ENCODE measurements at regions not wholly inside any gene's neighbourhood (a gene's known extent, or its start where the extent isn't known, plus 50 kb on each side); places are given as distances from the start of the nearest gene placed in this dataset.
A peak's percentile ranks its signal among the peaks of the same experiment; 100 is the strongest.
"Not testable (repeated sequence)": the region's sequence is repeated elsewhere in the genome, so short reads cannot be mapped to it uniquely, and the experiment has no call there.

DNA sequence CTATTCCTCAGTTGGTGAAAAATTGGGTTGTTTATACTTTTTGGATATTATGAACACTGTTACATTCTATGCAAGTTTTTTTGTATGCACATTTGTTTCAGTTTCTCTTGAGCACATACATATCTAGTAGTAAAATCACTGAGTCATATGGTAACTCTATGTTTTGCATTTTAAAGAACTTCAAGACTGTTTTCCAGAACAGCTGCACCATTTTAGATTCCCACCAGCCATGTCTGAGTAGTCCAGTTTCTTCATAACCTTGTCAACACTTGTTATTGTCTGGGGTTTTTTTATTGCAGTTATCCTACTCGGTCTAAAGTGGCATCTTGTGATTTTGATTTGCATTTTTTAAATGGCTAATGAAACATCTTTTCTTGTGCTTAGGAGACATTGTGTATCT is 100.3 kb upstream of the OTOS start:
- H3K4me3 ChIP-seq (ENCODE audit: control insufficient read depth, low read depth, low read length): no peak overlapping the region
- TF ChIP-seq, protein P1, sequence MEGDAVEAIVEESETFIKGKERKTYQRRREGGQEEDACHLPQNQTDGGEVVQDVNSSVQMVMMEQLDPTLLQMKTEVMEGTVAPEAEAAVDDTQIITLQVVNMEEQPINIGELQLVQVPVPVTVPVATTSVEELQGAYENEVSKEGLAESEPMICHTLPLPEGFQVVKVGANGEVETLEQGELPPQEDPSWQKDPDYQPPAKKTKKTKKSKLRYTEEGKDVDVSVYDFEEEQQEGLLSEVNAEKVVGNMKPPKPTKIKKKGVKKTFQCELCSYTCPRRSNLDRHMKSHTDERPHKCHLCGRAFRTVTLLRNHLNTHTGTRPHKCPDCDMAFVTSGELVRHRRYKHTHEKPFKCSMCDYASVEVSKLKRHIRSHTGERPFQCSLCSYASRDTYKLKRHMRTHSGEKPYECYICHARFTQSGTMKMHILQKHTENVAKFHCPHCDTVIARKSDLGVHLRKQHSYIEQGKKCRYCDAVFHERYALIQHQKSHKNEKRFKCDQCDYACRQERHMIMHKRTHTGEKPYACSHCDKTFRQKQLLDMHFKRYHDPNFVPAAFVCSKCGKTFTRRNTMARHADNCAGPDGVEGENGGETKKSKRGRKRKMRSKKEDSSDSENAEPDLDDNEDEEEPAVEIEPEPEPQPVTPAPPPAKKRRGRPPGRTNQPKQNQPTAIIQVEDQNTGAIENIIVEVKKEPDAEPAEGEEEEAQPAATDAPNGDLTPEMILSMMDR (conservative IDR thresholded peaks at IDR 0.05; ENCODE audit: control insufficient read depth, insufficient read depth, low read depth, low read length): no peak
- DNase-seq (ENCODE audit: low read depth): no peak

DNA sequence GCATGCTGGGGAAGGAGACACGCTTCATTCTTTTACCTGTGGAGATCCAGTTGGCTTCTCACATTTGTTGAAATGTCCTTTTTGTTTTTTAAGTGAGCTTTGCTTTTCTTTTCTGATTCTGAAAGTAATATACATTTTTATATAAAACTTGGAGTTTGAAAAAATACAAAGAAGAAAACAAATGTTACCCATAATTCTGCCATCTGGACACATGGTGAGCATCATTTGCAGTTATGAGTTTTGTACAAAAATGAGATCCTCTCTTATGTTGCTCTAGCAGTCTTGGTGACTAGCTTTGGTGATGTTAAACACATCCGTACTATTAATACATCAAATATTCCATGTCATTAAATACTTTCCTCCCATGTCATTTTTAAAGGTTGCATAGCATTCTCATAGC is 101.1 kb upstream of the OTOS start:
- H3K4me3 ChIP-seq (ENCODE audit: control insufficient read depth, low read depth, low read length): no peak overlapping the region
- no peak for DNase-seq (ENCODE audit: low read depth)
- TF ChIP-seq, protein P1 (conservative IDR thresholded peaks at IDR 0.05; ENCODE audit: control insufficient read depth, insufficient read depth, low read depth, low read length): no peak

DNA sequence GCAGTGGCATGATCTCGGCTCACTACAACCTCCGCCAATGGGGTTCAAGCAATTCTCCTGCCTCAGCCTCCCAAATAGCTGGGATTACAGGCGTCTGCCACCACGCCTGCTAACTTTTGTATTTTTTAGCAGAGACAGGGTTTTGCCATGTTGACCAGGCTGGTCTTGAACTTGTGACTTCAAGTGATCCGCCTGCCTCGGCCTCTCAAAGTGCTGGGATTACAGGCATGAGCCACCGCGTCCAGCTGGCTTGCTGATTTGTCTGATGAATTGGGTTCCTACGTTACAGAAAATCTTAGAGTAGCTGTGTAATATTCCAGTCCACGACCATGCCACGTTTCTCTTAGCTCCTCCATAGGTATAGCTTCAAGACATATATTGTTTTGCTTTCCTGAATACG is 102.6 kb upstream of the OTOS start:
- not testable (repeated sequence) for H3K4me3 ChIP-seq (ENCODE audit: control insufficient read depth, low read depth, low read length); DNase-seq (ENCODE audit: low read depth)

DNA sequence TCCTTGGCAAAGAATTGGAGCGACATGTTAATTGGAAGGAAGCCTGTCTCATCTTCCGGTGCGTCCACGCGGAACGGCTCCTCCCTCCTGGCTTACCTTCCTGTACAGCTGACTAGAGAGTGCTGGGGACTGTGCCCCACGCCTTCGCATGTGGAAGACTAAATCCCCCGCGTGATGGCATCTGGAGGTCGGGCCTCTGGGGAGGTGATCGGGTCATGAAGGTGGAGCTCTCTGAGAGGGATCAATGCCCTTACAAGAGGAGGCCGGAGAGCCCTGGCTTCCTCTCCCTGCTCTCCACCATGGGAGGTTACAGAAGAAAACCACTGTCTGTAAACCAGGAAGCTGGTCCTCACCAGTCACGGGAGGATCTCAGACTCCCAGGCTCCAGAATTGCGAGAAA is 104.1 kb upstream of the OTOS start:
- TF ChIP-seq, protein P1 (conservative IDR thresholded peaks at IDR 0.05; ENCODE audit: control insufficient read depth, insufficient read depth, low read depth, low read length): no peak
- DNase-seq (ENCODE audit: low read depth): no peak
- no peak overlapping the region for H3K4me3 ChIP-seq (ENCODE audit: control insufficient read depth, low read depth, low read length)

DNA sequence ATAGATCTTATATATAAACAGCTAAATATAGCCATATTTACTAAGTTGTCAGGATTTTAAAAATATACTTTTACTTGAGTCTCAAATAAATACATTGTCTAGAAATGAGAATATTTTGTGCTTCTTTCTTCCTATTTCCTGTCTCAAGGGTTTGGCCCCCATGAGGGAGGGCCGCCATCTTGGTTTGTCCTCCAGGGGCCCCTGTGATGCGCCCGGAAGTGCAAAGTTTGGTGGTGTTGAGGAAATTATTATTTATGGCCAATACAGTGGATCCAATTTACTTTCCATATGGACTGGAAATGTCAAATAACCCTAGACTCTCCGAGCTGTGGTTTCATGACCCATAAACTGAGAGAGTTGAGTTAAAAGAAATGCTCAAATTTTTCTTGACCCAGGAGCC is 104.7 kb upstream of the OTOS start:
- DNase-seq (ENCODE audit: low read depth): no peak

DNA sequence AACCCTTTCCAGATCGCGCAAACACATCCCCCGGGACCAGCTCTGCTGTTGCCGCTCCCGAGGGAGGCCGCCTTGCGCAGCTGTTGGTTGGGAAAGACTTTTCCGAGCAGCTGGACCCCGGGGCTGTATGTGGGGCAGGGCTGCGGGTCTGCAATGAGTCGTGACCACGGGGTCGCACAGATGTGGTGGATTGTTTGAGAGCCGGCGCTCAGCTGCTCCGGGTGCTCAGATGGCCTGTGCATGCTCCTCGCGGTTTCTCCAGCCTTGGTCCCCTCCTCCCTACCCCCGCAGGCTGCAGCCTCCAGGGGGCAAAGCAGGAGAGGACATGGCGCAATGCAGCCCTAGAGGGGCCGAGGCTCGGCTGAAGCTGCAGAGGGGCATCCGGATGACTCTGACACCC is 105.2 kb upstream of the OTOS start:
- H3K4me3 ChIP-seq (ENCODE audit: control insufficient read depth, low read depth, low read length): no peak overlapping the region
- TF ChIP-seq, protein P1 (conservative IDR thresholded peaks at IDR 0.05; ENCODE audit: control insufficient read depth, insufficient read depth, low read depth, low read length): no peak
- DNase-seq (ENCODE audit: low read depth): peak; percentile 67

More for the DNA sequence above, 104.7 kb upstream of the OTOS start:
- TF ChIP-seq, protein P1 (conservative IDR thresholded peaks at IDR 0.05; ENCODE audit: control insufficient read depth, insufficient read depth, low read depth, low read length): no peak
- H3K4me3 ChIP-seq (ENCODE audit: control insufficient read depth, low read depth, low read length): no peak overlapping the region

DNA sequence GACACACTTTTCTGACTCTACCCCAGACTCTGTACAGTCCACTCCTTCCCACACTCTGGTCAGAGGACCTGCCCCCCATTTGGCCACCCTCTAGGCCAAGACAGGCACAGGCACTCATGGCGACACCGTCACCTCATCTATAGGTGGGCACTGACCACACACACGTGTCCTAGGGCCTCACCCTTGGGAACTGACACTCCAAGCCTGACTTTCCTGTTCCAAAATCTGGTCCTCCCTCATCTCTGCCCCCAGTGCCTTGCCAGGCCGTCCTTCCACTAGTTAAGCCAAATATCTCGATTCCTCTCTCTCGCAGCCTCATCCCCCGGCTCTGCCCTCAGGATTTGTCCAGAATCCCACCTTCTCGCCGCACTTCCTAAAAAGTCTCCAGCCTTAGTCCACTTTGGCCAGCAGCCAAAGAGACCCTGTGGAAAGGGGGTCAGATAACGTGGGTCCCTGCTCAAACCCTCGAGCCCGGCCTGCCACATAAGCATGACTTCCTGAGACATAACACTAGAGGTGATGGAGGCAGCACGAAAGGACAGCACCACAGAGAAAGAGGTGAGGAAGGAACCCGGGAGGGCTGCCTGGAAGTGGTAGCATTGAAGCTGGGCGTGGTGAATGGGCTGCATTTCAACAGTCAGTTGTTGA is 105.8 kb upstream of the OTOS start:
- no peak for DNase-seq (ENCODE audit: low read depth)
- TF ChIP-seq, protein P1 (conservative IDR thresholded peaks at IDR 0.05; ENCODE audit: control insufficient read depth, insufficient read depth, low read depth, low read length): no peak
- no peak overlapping the region for H3K4me3 ChIP-seq (ENCODE audit: control insufficient read depth, low read depth, low read length)

Data from fibroblast of mammary gland (primary cell).